Ovary (tissue), 7 donors: ENCODE measurements at regions not wholly inside any gene's neighbourhood (a gene's known extent, or its start where the extent isn't known, plus 50 kb on each side); places are given as distances from the start of the nearest gene placed in this dataset.

Experiments
- DNase-seq, 5 donors: peaks; one replicate each; pipeline ENCODE4 v3.0.0-alpha.2; 2019 to 2020
- H3K27ac ChIP-seq, 2 donors: fragments of 200-600 bp; one replicate each; pipeline versions ENCODE4 v1.5.1 to v1.8.0; 2019 to 2022
- H3K27me3 ChIP-seq: fragments of 200-600 bp; one replicate; pipeline ENCODE4 v1.8.0; 2022
- H3K36me3 ChIP-seq: fragments of 200-600 bp; sonication (generic); one replicate; pipeline ENCODE4 v1.5.1; 2019
- H3K4me1 ChIP-seq: one replicate; pipeline ENCODE4 v1.8.1; 2013; ENCODE audit warnings: mild to moderate bottlenecking, moderate library complexity; ENCODE audit not compliant: insufficient read depth
- H3K4me3 ChIP-seq: fragments of 200-600 bp; sonication (generic); one replicate; pipeline ENCODE4 v1.5.1; 2017
- H3K9me3 ChIP-seq, 2 donors: fragments of 200-600 bp in 1 of 2; sonication (generic) in 1 of 2; one replicate each; pipeline versions ENCODE4 v1.5.1 to v1.8.1; 2013 to 2019; ENCODE audit warnings: mild to moderate bottlenecking in 1 of 2, moderate library complexity in 1 of 2
- CTCF ChIP-seq, 3 donors: fragments of 450-650 bp in 2 of 3; fragments of 200-600 bp in 1 of 3; IDR thresholded peaks; one replicate each; pipeline versions ENCODE4 v1.5.1 to v1.8.0; 2016 to 2022; ENCODE audit warnings: antibody characterized with exemption in 3 of 3, mild to moderate bottlenecking in 1 of 3
- EP300 ChIP-seq: sonication (generic); formaldehyde crosslinking; IDR thresholded peaks from one replicate; pipeline ENCODE4 v1.6.1; 2017; ENCODE audit warnings: antibody characterized with exemption
- POLR2A ChIP-seq: fragments of 450-650 bp; IDR thresholded peaks from one replicate; pipeline ENCODE4 v1.6.1; 2017; ENCODE audit warnings: antibody characterized with exemption, mild to moderate bottlenecking, moderate library complexity
- WGBS, 3 donors: extraction: QIAGEN DNeasy Blood & Tissue Kit in 1 of 3; methylation state at CpG; one replicate each; pipeline versions ENCODE4 v1.1.5 to v1.1.7; 2013 to 2017; 5-methylcytosine and 5-hydroxymethylcytosine counted together
- intact Hi-C, 4 donors: fragments of 100-400 bp; cut with DNase I; formaldehyde crosslinking; loops; one replicate each; pipeline versions ENCODE4 v1.11.0 to v1.15.1; 2022 to 2023
- donor health status: DM: no; HTN: no; CAD: no; lungs with moderate emphysema.
- donor health status: DM: no; HTN: no; CAD: no.
- donor health status: Bipolar disorder and iron deficiency.
- donor health status: DM: no; HTN: no; CAD: no.
- donor health status: DM: yes; HTN: yes; CAD: no.

GRCh38 chr10:3363311-3364045 is 190.9 kb upstream of the PITRM1 start:
- intact Hi-C loops = no loop called here
- TF ChIP-seq EP300 (no peak), CTCF (IDR thresholded peaks at IDR 0.05) (no peak), POLR2A (no peak)
- 49 to 56% (median 55%) methylated on average over 4 of the region's 4 CpGs for WGBS, 3 donors

GRCh38 chr10:3362394-3362793 is 189.8 kb upstream of the PITRM1 start:
- Histone ChIP-seq H3K4me3 (no peak overlapping the region), H3K9me3 (no peaks in the 10 kb centered on the region), H3K36me3 (no peaks in the 10 kb centered on the region), H3K27me3 (no peaks in the 10 kb centered on the region), H3K27ac (no peak overlapping the region), H3K4me1 (no peaks in the 10 kb centered on the region)
- TF ChIP-seq EP300 = no peak
- TF ChIP-seq CTCF (IDR thresholded peaks at IDR 0.05) = no peak
- TF ChIP-seq POLR2A = no peak
- DNase-seq = no peak
- intact Hi-C loops = no loop called here

More at GRCh38 chr10:3363311-3364045, 190.9 kb upstream of the PITRM1 start:
- Histone ChIP-seq H3K4me1 (no peaks in the 10 kb centered on the region), H3K4me3 (no peak overlapping the region), H3K9me3 (no peaks in the 10 kb centered on the region), H3K27ac (no peak overlapping the region), H3K27me3 (no peaks in the 10 kb centered on the region), H3K36me3 (no peaks in the 10 kb centered on the region)
- DNase-seq = no peak

GRCh38 chr10:3361640-3362039 is 189.1 kb upstream of the PITRM1 start:
- WGBS, 3 donors = 72 to 92% (median 78%) methylated on average over 3 of the region's 3 CpGs
- H3K27me3 ChIP-seq = no peaks in the 10 kb centered on the region
- no peaks in the 10 kb centered on the region for H3K9me3 ChIP-seq
- no peak for TF ChIP-seq CTCF (IDR thresholded peaks at IDR 0.05)
- TF ChIP-seq POLR2A = no peak
- no peak for TF ChIP-seq EP300
- no peak overlapping the region for H3K27ac ChIP-seq
- DNase-seq = no peak
- H3K4me1 ChIP-seq = no peaks in the 10 kb centered on the region
- no peaks in the 10 kb centered on the region for H3K36me3 ChIP-seq
- H3K4me3 ChIP-seq = no peak overlapping the region
- intact Hi-C loops = no loop called here

GRCh38 chr10:3357737-3358136 is 185.2 kb upstream of the PITRM1 start:
- Histone ChIP-seq H3K4me1 (no peaks in the 10 kb centered on the region), H3K27me3 (no peaks in the 10 kb centered on the region), H3K4me3 (no peak overlapping the region), H3K9me3 (no peaks in the 10 kb centered on the region), H3K27ac (no peak overlapping the region), H3K36me3 (no peaks in the 10 kb centered on the region)
- no peak for TF ChIP-seq EP300
- no peak for TF ChIP-seq CTCF (IDR thresholded peaks at IDR 0.05)
- no peak for TF ChIP-seq POLR2A
- intact Hi-C loops = no loop called here
- 89 to 94% (median 89%) methylated on average over 4 of the region's 4 CpGs for WGBS, 3 donors
- DNase-seq = no peak
